DMS53 treated with DMSO at 0.1 percent for 48 hours (cell line): ENCODE measurements at regions not wholly inside any gene's neighbourhood (a gene's known extent, or its start where the extent isn't known, plus 50 kb on each side); places are given as distances from the start of the nearest gene placed in this dataset.

Experiments used
- DNase-seq: peaks from one replicate; lab custom pipeline; 2025; ENCODE audit not compliant: unreplicated experiment; lab: John Stamatoyannopoulos, UW

- no peak for DNase-seq
Measured at GRCh38 chr13:34430294-34430693, 511.8 kb upstream of the NBEA start.

- no peak for DNase-seq
Measured at GRCh38 chr13:34431827-34432581, 510.1 kb upstream of the NBEA start.

GRCh38 chr13:34435338-34435737 is 506.7 kb upstream of the NBEA start:
- peak; percentile 17 for DNase-seq

GRCh38 chr13:34437873-34438272 is 504.2 kb upstream of the NBEA start:
- DNase-seq: no peak

GRCh38 chr13:34452831-34453230 is 489.2 kb upstream of the NBEA start:
- no peak for DNase-seq

- peak; percentile 92 for DNase-seq
Measured at GRCh38 chr13:34458756-34459715, 483.0 kb upstream of the NBEA start.

GRCh38 chr13:34459856-34460255 is 482.2 kb upstream of the NBEA start:
- peak; percentile 62 for DNase-seq

- no peak for DNase-seq
Measured at GRCh38 chr13:34462843-34463242, 479.2 kb upstream of the NBEA start.

GRCh38 chr13:34464011-34464410 is 478.1 kb upstream of the NBEA start:
- peak; percentile 27 for DNase-seq

- DNase-seq: no peak
Measured at GRCh38 chr13:34465423-34465922, 476.6 kb upstream of the NBEA start.

GRCh38 chr13:34466301-34466700 is 475.8 kb upstream of the NBEA start:
- DNase-seq: no peak

- DNase-seq: peak; percentile 44
Measured at GRCh38 chr13:34467450-34468083, 474.5 kb upstream of the NBEA start.

- peak; percentile 90 for DNase-seq
Measured at GRCh38 chr13:34469196-34469986, 472.7 kb upstream of the NBEA start.

- DNase-seq: no peak
Measured at GRCh38 chr13:34474187-34474868, 467.7 kb upstream of the NBEA start.

- DNase-seq: no peak
Measured at GRCh38 chr13:34478376-34478775, 463.7 kb upstream of the NBEA start.

- DNase-seq: no peak
Measured at GRCh38 chr13:34502011-34502410, 440.1 kb upstream of the NBEA start.

- no peak for DNase-seq
Measured at GRCh38 chr13:34502621-34503020, 439.4 kb upstream of the NBEA start.

- DNase-seq: no peak
Measured at GRCh38 chr13:34506796-34507195, 435.3 kb upstream of the NBEA start.

- DNase-seq: no peak
Measured at GRCh38 chr13:34507630-34508029, 434.4 kb upstream of the NBEA start.

- no peak for DNase-seq
Measured at GRCh38 chr13:34512817-34513216, 429.3 kb upstream of the NBEA start.
